IPS-20b (cell line): ENCODE measurements at regions not wholly inside any gene's neighbourhood (a gene's known extent, or its start where the extent isn't known, plus 50 kb on each side); places are given as distances from the start of the nearest gene placed in this dataset.

Source experiments
- H3K27ac ChIP-seq: one replicate; pipeline ENCODE4 v1.5.1; 2013; ENCODE audit warnings: low read length
- H3K27me3 ChIP-seq: 2 replicates; pipeline ENCODE4 v1.6.1; 2013; ENCODE audit warnings: mild to moderate bottlenecking, low read length, inconsistent platforms; ENCODE audit not compliant: insufficient read depth
- H3K36me3 ChIP-seq: 2 replicates; pipeline ENCODE4 v1.6.1; 2013; ENCODE audit warnings: low read depth, mild to moderate bottlenecking, inconsistent platforms, low read length, moderate library complexity; ENCODE audit not compliant: insufficient read depth
- H3K4me1 ChIP-seq: 2 replicates; pipeline ENCODE4 v1.6.1; 2013; ENCODE audit warnings: mild to moderate bottlenecking, control low read depth, inconsistent platforms, low read length, moderate library complexity; ENCODE audit not compliant: insufficient read depth
- H3K4me3 ChIP-seq: 2 replicates; pipeline ENCODE4 v1.5.1; 2013; ENCODE audit warnings: mild to moderate bottlenecking, low read length, inconsistent platforms
- H3K9ac ChIP-seq: 2 replicates; pipeline ENCODE4 v1.6.1; 2013; ENCODE audit warnings: low read depth, mild to moderate bottlenecking, inconsistent platforms, low read length, moderate library complexity
- H3K9me3 ChIP-seq: 2 replicates; pipeline ENCODE4 v1.6.1; 2013; ENCODE audit warnings: mild to moderate bottlenecking, low read depth, low read length, inconsistent platforms; ENCODE audit not compliant: insufficient read depth

- Histone ChIP-seq H3K27ac (no peak overlapping the region), H3K4me3 (no peak overlapping the region)
Measured at GRCh38 chr10:107230887-107231286, 66.4 kb upstream of the SORCS1 start.

GRCh38 chr10:107215681-107216080 is 51.2 kb upstream of the SORCS1 start:
- H3K9me3 ChIP-seq: no peaks in the 10 kb centered on the region
- H3K27ac ChIP-seq: no peak overlapping the region
- H3K27me3 ChIP-seq: no peaks in the 10 kb centered on the region
- H3K9ac ChIP-seq: no peak overlapping the region
- H3K4me3 ChIP-seq: no peak overlapping the region
- H3K36me3 ChIP-seq: no peaks in the 10 kb centered on the region
- H3K4me1 ChIP-seq: no peaks in the 10 kb centered on the region

More at GRCh38 chr10:107230887-107231286, 66.4 kb upstream of the SORCS1 start:
- no peaks in the 10 kb centered on the region for H3K36me3 ChIP-seq
- no peaks in the 10 kb centered on the region for H3K9me3 ChIP-seq
- no peak overlapping the region for H3K9ac ChIP-seq
- no peaks in the 10 kb centered on the region for H3K27me3 ChIP-seq
- no peaks in the 10 kb centered on the region for H3K4me1 ChIP-seq
